Neural crest cell (in vitro differentiated cells): ENCODE measurements at regions not wholly inside any gene's neighbourhood (a gene's known extent, or its start where the extent isn't known, plus 50 kb on each side); places are given as distances from the start of the nearest gene placed in this dataset.
A peak's percentile ranks its signal among the peaks of the same experiment; 100 is the strongest.

Experiments used
- DNase-seq: peaks from one replicate; pipeline ENCODE4 v3.0.0; 2021; ENCODE audit warnings: low read depth, mixed read lengths, low spot score
- H3K27ac Mint-ChIP-seq: one replicate; pipeline ENCODE4 v1.8.0; 2021; ENCODE audit warnings: mild to moderate bottlenecking, mixed read lengths; ENCODE audit not compliant: unreplicated experiment
- H3K27me3 Mint-ChIP-seq: 2 replicates; pipeline ENCODE4 v1.8.0; 2021; ENCODE audit warnings: low read depth, mild to moderate bottlenecking, mixed read lengths
- H3K36me3 Mint-ChIP-seq: 2 replicates; pipeline ENCODE4 v1.8.0; 2021; ENCODE audit warnings: low read depth, mild to moderate bottlenecking, mixed read lengths
- H3K4me1 Mint-ChIP-seq: 2 replicates; pipeline ENCODE4 v1.8.0; 2021; ENCODE audit warnings: mixed read lengths
- H3K4me3 Mint-ChIP-seq: one replicate; pipeline ENCODE4 v1.8.0; 2021; ENCODE audit warnings: mild to moderate bottlenecking, mixed read lengths
- H3K9me3 Mint-ChIP-seq: 2 replicates; pipeline ENCODE4 v1.8.0; 2021; ENCODE audit warnings: mixed read lengths
- TF ChIP-seq, protein P1 (sequence below): fragments of 200-600 bp; sonication (generic); conservative IDR thresholded peaks from 2 replicates; pipeline ENCODE4 v1.5.0; 2021; ENCODE audit warnings: antibody characterized with exemption, mild to moderate bottlenecking

DNA sequence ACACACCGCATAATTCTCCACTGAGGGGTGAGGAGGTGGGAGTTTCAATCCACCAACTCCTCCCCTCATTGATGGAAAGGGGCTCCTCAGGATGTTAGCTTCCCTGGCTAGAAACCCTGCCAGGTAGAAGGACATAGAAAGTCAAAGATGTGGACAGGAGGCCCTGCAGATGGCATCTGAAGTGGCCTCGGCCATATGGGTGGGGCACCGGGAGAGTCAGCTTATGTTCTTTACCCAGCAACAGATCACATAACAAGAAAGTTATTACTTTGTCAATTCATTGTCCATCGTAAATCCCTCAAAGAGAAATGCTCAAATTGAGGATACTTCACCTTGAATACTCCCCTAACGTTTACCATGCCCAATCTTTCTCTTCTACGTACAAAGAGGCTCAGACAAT is 97.3 kb upstream of the ARHGEF3 start:
- Mint-ChIP-seq H3K36me3 (no peaks in the 10 kb centered on the region), H3K4me3 (no peak overlapping the region), H3K27me3 (no peaks in the 10 kb centered on the region), H3K27ac (no peak overlapping the region), H3K9me3 (no peaks in the 10 kb centered on the region), H3K4me1 (peaks cover 5% of the 10 kb centered on the region)
- TF ChIP-seq, protein P1, sequence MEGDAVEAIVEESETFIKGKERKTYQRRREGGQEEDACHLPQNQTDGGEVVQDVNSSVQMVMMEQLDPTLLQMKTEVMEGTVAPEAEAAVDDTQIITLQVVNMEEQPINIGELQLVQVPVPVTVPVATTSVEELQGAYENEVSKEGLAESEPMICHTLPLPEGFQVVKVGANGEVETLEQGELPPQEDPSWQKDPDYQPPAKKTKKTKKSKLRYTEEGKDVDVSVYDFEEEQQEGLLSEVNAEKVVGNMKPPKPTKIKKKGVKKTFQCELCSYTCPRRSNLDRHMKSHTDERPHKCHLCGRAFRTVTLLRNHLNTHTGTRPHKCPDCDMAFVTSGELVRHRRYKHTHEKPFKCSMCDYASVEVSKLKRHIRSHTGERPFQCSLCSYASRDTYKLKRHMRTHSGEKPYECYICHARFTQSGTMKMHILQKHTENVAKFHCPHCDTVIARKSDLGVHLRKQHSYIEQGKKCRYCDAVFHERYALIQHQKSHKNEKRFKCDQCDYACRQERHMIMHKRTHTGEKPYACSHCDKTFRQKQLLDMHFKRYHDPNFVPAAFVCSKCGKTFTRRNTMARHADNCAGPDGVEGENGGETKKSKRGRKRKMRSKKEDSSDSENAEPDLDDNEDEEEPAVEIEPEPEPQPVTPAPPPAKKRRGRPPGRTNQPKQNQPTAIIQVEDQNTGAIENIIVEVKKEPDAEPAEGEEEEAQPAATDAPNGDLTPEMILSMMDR, result no peak
- no peak for DNase-seq

DNA sequence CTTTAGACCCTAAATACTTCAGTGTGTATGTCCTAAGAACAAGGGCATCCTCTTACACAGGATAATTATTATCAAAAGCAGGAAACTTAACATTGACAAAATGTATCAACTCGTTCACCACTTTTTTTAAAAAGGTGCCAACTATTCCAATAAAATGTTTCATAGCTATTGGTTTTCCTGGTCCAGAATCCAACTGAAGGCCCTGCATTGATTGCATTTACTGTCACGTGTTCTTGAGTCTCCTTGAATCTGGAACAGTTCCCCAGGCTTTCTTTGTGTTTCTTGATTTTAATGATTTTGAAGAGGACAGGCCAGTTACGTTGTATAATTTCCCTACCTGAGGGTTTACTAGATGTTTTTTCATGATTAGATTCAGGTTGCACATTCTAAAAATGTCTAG is 94.6 kb upstream of the ARHGEF3 start:
- no peaks in the 10 kb centered on the region for H3K36me3 Mint-ChIP-seq
- H3K4me3 Mint-ChIP-seq, result no peak overlapping the region
- H3K27ac Mint-ChIP-seq, result no peak overlapping the region
- TF ChIP-seq, protein P1, result no peak
- no peaks in the 10 kb centered on the region for H3K27me3 Mint-ChIP-seq
- peaks cover 9% of the 10 kb centered on the region for H3K4me1 Mint-ChIP-seq
- no peak for DNase-seq
- no peaks in the 10 kb centered on the region for H3K9me3 Mint-ChIP-seq

DNA sequence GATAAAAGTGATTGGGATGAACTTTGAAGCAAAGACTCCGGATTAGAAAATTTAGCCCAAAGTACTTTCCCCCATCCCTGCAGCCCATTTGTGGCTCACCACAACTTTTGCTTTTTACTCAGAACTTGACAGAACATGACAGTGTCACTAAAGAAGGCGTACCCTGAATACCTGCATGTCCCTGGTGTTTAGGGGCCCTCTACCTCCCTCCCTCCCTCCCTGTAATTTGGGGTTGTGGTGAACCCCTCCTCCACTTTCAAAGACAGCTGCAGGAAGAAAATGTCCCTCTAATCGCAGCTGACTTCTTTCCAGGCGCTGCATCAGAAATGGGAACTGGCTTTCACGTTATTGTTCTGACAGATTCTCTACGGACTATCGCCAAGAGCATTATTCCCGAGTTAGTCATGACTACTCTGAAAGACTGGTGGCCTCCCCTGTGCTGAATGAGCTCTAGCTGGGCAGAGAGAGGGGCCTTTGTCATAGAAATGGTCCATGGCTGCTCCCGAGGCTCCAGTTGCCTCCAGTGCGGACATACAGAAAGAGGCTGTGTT is 93.2 kb upstream of the ARHGEF3 start:
- no peak overlapping the region for H3K4me3 Mint-ChIP-seq
- no peaks in the 10 kb centered on the region for H3K36me3 Mint-ChIP-seq
- peak; percentile 8 for DNase-seq
- no peaks in the 10 kb centered on the region for H3K27me3 Mint-ChIP-seq
- H3K4me1 Mint-ChIP-seq, result peaks cover 9% of the 10 kb centered on the region
- no peak overlapping the region for H3K27ac Mint-ChIP-seq
- H3K9me3 Mint-ChIP-seq, result no peaks in the 10 kb centered on the region
- TF ChIP-seq, protein P1, result no peak

DNA sequence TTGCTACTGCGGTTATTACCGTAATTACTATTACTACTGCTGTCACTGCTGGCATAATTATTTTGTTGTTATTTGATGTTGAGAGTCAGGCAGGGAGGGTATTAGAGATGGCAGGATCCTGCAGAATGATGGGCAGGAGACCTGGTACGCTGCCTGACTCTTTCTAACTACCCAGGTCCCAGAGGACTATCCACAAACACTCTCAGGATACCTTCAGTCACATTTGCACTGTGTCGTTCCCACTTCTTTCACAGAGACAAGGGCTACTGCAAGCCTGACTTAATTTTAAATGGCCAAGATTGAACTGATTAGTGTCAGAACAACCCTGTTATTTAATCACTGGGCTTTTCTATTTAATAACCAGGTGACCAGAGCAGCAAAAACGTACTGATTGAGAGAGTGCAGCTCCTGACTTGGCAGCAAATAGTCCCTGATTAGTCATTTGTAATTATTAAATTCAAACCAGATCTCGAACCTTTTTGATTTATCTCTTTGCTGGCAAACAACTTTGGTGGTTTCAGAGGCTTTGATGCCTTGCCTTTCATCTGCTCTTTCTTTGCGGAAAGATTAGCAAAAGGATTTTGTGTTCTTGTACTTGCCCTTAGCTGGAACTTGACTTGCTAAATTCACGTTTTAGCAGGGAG is 88.8 kb upstream of the ARHGEF3 start:
- H3K36me3 Mint-ChIP-seq, result no peaks in the 10 kb centered on the region
- H3K27me3 Mint-ChIP-seq, result no peaks in the 10 kb centered on the region
- no peak overlapping the region for H3K4me3 Mint-ChIP-seq
- peaks cover 17% of the 10 kb centered on the region for H3K4me1 Mint-ChIP-seq
- H3K9me3 Mint-ChIP-seq, result no peaks in the 10 kb centered on the region
- TF ChIP-seq, protein P1, result no peak
- DNase-seq, result no peak
- H3K27ac Mint-ChIP-seq, result no peak overlapping the region

DNA sequence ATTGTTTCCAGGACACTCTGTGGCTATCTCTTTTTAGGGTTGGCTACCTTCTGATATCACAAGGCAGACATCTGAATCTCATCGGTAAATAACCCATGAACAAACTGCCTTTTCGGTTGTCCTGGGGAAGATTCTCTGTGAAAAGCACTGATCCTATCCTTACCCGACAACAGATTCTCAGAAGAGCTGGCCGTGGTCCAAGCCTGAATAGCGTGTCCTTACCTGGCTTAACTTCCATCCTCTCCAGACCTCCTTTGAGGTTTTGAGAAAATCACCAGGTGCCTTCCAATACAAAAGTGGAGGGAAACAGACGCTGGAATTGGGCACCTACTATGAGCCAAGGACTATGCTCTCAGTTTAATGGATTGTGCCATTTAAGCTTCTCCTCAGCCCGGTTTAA is 87.4 kb upstream of the ARHGEF3 start:
- Mint-ChIP-seq H3K36me3 (no peaks in the 10 kb centered on the region), H3K9me3 (no peaks in the 10 kb centered on the region), H3K27me3 (no peaks in the 10 kb centered on the region), H3K4me1 (peaks cover 12% of the 10 kb centered on the region), H3K4me3 (no peak overlapping the region), H3K27ac (no peak overlapping the region)
- TF ChIP-seq, protein P1, result no peak
- no peak for DNase-seq
